ENCODE measurements at regions not wholly inside any gene's neighbourhood (a gene's known extent, or its start where the extent isn't known, plus 50 kb on each side); places are given as distances from the start of the nearest gene placed in this dataset.

DNA sequence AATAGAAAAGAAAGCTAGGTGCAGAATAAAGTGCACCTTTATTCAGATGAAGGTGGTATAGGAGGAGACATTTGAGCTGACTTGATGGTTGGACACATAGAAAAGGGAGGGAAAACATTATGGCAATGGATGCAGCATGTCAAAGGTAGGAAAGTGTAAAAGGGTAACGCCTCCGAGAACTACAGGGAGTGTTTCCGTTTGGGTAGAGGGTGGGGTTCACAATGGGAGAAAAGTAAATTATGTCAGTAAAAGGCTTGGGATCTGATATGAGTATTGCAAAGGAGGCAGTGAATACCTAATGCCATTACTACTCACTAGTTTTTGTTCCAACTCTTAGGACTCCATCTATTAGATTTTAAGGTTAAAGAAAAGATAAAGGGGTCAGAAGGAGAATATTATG, 59.5 kb downstream of the FAT3 start:
- no peaks in the 10 kb centered on the region for H3K36me3 ChIP-seq
- no peak for DNase-seq (ENCODE audit: low spot score)
- H3K9me3 ChIP-seq (ENCODE audit: low read depth) = no peaks in the 10 kb centered on the region
- H3K27me3 ChIP-seq = no peaks in the 10 kb centered on the region
- no peak overlapping the region for H3K4me3 ChIP-seq
- no peak overlapping the region for H3K4me2 ChIP-seq
- Mint-ChIP-seq H3K4me3 (no peak overlapping the region), H3K4me1 (peaks cover 24% of the 10 kb centered on the region), H3K9me3 (no peaks in the 10 kb centered on the region), H3K27ac (no peak overlapping the region), H3K36me3 (peaks cover 4% of the 10 kb centered on the region), H3K27me3 (ENCODE audit: insufficient read depth, low read depth) (no peaks in the 10 kb centered on the region)
- peaks cover 22% of the 10 kb centered on the region for H3K4me1 ChIP-seq
- H3K79me2 ChIP-seq (ENCODE audit: low read depth) = no peaks in the 10 kb centered on the region
- no peak overlapping the region for H2AFZ ChIP-seq (replicated peaks)
- H3K27ac ChIP-seq = no peak overlapping the region
- no peak overlapping the region for H3K9ac ChIP-seq
- peaks cover 9% of the 10 kb centered on the region for H3F3A ChIP-seq (ENCODE audit: low read depth)
- no peaks in the 10 kb centered on the region for H4K20me1 ChIP-seq (ENCODE audit: low read depth)
- TF ChIP-seq EZH2phosphoT487 (IDR thresholded peaks at IDR 0.05) (no peak), CTCF (IDR thresholded peaks at IDR 0.05) (no peak), EZH2 (IDR thresholded peaks at IDR 0.05) (no peak)

DNA sequence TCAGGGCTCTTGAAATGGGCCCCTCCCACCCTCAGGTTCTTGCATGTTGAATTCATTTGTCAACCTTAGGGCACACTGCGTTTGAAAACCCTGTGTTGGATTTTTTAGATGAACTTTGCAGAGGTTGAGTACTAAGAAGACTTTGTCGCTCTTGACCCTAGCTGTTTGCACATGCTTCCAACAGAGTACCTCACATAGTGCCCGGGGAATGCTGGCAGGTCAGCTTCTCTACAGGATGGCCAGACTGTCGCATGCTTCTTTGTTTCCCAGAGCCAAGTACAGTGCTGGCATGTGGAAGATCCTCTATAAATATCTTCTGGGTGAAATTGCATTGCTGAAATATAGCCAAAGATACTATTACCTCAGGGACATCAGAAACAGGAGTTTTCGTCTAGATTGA, 59.9 kb downstream of the FAT3 start:
- Histone ChIP-seq H3K79me2 (ENCODE audit: low read depth) (no peaks in the 10 kb centered on the region), H2AFZ (replicated peaks) (no peak overlapping the region), H3K36me3 (no peaks in the 10 kb centered on the region), H3F3A (ENCODE audit: low read depth) (peaks cover 9% of the 10 kb centered on the region), H3K27ac (no peak overlapping the region), H3K4me2 (no peak overlapping the region), H3K4me1 (peaks cover 22% of the 10 kb centered on the region), H3K9ac (no peak overlapping the region), H4K20me1 (ENCODE audit: low read depth) (no peaks in the 10 kb centered on the region), H3K9me3 (ENCODE audit: low read depth) (no peaks in the 10 kb centered on the region), H3K4me3 (no peak overlapping the region), H3K27me3 (no peaks in the 10 kb centered on the region)
- no peak for DNase-seq (ENCODE audit: low spot score)
- Mint-ChIP-seq H3K9me3 (no peaks in the 10 kb centered on the region), H3K4me3 (no peak overlapping the region), H3K27me3 (ENCODE audit: insufficient read depth, low read depth) (no peaks in the 10 kb centered on the region), H3K36me3 (peaks cover 4% of the 10 kb centered on the region), H3K27ac (no peak overlapping the region), H3K4me1 (peaks cover 24% of the 10 kb centered on the region)
- TF ChIP-seq EZH2 (IDR thresholded peaks at IDR 0.05) = no peak
- no peak for TF ChIP-seq EZH2phosphoT487 (IDR thresholded peaks at IDR 0.05)
- TF ChIP-seq CTCF (IDR thresholded peaks at IDR 0.05) = no peak

- Histone ChIP-seq H3K4me2 (no peak overlapping the region), H3K36me3 (no peaks in the 10 kb centered on the region), H2AFZ (replicated peaks) (no peak overlapping the region), H3K9ac (no peak overlapping the region), H3K27me3 (no peaks in the 10 kb centered on the region), H3K4me1 (peaks cover 22% of the 10 kb centered on the region), H3K79me2 (ENCODE audit: low read depth) (no peaks in the 10 kb centered on the region), H4K20me1 (ENCODE audit: low read depth) (no peaks in the 10 kb centered on the region), H3K9me3 (ENCODE audit: low read depth) (no peaks in the 10 kb centered on the region), H3K4me3 (no peak overlapping the region), H3F3A (ENCODE audit: low read depth) (peaks cover 9% of the 10 kb centered on the region), H3K27ac (no peak overlapping the region)
- DNase-seq (ENCODE audit: low spot score) = no peak
- no peak for TF ChIP-seq EZH2 (IDR thresholded peaks at IDR 0.05)
- TF ChIP-seq CTCF (IDR thresholded peaks at IDR 0.05) = no peak
- TF ChIP-seq EZH2phosphoT487 (IDR thresholded peaks at IDR 0.05) = no peak
- H3K27me3 Mint-ChIP-seq (ENCODE audit: insufficient read depth, low read depth) = no peaks in the 10 kb centered on the region
- H3K36me3 Mint-ChIP-seq = peaks cover 4% of the 10 kb centered on the region
- H3K4me3 Mint-ChIP-seq = no peak overlapping the region
- H3K9me3 Mint-ChIP-seq = no peaks in the 10 kb centered on the region
- H3K27ac Mint-ChIP-seq = no peak overlapping the region
- peaks cover 24% of the 10 kb centered on the region for H3K4me1 Mint-ChIP-seq
Measured at GRCh38 chr11:92285776-92286175, 61.2 kb downstream of the FAT3 start.
